Stimulated activated CD4-positive, alpha-beta T cell treated with anti-CD3 and anti-CD28 coated beads, Interleukin-4, amount 100 ng/mL, for 24 hours (primary cell): ENCODE measurements at regions not wholly inside any gene's neighbourhood (a gene's known extent, or its start where the extent isn't known, plus 50 kb on each side); places are given as distances from the start of the nearest gene placed in this dataset.
A peak's percentile ranks its signal among the peaks of the same experiment; 100 is the strongest.
"Not testable (repeated sequence)": the region's sequence is repeated elsewhere in the genome, so short reads cannot be mapped to it uniquely, and the experiment has no call there.

Experiments used
- DNase-seq: peaks from one replicate; pipeline ENCODE4 v3.0.0-alpha.2; 2020

GRCh38 chr20:53738039-53738944 lies 144.7 kb upstream of the ZNF217 start:
- DNase-seq, result no peak

- DNase-seq, result no peak
Observed at GRCh38 chr20:53737396-53738038, 143.9 kb upstream of the ZNF217 start.

GRCh38 chr20:53736757-53737395 lies 143.2 kb upstream of the ZNF217 start:
- peak; percentile 8 for DNase-seq

DNA sequence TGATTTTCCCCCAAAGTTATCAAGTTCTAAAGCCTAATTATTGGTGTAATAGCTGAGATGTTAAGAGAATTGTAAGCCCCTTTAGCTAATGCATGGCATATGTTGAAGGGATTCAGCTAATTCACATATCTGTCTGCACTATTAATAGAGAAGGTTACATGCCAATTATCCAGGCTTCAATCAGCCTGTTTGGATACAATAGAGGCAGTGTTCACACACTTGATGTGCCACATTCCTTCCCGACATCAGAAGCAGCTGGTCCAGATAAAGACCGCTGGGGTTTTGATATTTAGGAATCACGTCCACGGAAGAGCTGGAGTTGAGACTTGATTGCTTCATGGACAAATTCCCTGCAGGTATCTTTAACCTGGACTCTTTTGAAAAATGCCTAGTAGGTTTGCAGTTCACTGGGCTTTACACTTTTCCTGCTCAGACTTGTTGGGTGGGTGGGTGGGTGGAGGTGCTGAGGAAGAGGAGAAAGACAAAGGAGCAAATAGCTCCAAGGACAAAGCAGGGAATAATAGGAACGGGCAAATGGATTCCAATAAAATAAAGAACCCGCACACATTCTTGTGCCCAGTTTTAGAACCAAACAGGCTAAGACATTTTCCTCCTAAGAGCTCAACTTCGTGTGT lies 142.6 kb upstream of the ZNF217 start:
- no peak for DNase-seq

DNA sequence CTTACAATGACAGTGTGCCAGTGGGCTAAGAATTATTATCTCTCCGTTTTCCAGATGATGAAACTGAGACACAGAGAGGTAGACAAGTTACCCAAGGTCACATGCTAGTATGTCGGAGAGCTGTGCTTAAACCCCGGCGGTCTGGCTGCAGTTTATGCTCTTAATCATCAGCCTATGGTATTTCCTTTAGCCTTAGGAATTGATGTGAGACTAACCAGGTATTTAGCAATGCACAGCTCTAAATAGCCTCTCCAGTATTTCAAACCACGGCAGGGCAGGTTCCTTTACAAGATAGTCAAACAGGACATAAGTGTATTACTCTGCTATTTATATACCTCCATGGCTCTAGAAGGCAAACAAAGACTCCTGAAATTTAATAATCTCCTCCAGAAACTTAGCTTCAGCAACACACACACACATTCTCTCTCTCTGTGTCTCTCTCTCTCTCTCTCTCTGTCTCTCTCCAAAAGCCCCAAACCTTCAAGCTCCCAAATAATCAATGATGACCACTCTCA lies 142.0 kb upstream of the ZNF217 start:
- DNase-seq, result no peak

GRCh38 chr20:53734006-53734688 lies 140.5 kb upstream of the ZNF217 start:
- DNase-seq, result no peak

- no peak for DNase-seq
Observed at GRCh38 chr20:53731595-53731994, 138.0 kb upstream of the ZNF217 start.

DNA sequence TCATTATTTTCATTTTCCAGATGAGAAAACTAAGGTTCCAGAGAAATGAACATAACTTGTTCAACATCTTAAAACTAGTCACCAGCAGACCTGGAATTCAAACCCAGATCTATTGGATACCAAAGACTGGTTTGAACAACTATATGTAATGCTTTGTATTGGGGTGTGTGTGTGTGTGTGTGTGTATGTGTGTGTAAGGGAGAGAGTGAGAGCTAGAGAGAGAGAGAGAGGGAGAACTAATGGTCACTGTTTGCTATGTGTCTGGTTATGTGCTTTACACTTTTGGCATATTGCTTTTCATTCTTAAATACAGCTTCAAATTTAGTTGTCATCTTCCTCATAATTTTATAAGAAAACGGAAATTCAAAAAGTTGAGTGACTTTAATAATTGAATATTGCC lies 134.7 kb upstream of the ZNF217 start:
- DNase-seq, result no peak

GRCh38 chr20:53727239-53727638 lies 133.6 kb upstream of the ZNF217 start:
- not testable (repeated sequence) for DNase-seq

- DNase-seq, result no peak
Observed at GRCh38 chr20:53725575-53725970, 131.9 kb upstream of the ZNF217 start.

DNA sequence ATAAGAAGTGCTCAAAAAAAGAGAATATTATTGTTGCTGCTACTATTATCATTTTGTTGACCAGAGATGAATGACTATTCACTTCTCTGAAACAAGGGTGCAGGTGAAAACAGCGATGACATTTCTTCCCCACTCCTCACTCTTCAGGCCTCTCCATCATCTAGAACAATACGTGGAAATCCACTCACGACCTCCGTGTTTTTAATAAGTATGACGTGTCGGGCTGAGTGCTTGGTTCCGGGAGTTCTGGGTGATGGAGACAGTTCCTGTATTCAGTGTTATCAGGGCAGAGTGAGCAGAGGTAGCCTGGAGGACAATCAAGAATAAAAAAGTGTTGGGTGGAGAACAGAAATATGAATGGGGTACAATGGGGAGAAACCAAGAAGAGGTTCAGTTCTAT lies 130.0 kb upstream of the ZNF217 start:
- DNase-seq, result no peak

GRCh38 chr20:53723045-53723444 lies 129.4 kb upstream of the ZNF217 start:
- DNase-seq, result no peak

GRCh38 chr20:53722515-53723036 lies 128.9 kb upstream of the ZNF217 start:
- no peak for DNase-seq

GRCh38 chr20:53721445-53721963 lies 127.9 kb upstream of the ZNF217 start:
- not testable (repeated sequence) for DNase-seq

DNA sequence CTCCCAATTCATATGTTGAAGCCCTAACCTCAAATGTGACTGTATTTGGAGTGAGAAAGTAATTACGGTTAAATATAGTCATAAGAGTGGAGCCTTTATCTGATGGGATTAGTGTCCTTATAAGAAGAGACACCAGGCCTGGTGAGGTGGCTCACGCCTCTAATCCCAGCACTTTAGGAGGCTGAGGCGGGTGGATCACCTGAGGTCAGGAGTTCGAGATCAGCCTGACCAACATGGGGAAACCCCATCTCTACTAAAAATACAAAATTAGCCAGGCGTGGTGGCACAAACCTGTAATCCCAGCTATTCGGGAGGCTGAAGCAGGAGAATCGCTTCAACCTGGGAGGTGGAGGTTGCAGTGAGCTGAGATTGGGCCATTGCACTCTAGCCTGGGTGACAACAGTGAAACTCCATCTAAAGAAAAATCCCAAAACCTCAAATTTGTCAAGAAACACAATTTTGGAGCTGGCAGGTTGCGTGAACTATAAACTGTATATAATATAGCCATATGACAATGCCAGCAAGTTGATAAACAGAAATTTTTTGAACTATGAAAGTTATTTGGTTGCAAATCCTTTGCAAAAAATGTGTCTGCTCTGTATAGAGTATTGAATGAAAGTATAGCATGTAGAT lies 125.6 kb upstream of the ZNF217 start:
- DNase-seq, result not testable (repeated sequence)

DNA sequence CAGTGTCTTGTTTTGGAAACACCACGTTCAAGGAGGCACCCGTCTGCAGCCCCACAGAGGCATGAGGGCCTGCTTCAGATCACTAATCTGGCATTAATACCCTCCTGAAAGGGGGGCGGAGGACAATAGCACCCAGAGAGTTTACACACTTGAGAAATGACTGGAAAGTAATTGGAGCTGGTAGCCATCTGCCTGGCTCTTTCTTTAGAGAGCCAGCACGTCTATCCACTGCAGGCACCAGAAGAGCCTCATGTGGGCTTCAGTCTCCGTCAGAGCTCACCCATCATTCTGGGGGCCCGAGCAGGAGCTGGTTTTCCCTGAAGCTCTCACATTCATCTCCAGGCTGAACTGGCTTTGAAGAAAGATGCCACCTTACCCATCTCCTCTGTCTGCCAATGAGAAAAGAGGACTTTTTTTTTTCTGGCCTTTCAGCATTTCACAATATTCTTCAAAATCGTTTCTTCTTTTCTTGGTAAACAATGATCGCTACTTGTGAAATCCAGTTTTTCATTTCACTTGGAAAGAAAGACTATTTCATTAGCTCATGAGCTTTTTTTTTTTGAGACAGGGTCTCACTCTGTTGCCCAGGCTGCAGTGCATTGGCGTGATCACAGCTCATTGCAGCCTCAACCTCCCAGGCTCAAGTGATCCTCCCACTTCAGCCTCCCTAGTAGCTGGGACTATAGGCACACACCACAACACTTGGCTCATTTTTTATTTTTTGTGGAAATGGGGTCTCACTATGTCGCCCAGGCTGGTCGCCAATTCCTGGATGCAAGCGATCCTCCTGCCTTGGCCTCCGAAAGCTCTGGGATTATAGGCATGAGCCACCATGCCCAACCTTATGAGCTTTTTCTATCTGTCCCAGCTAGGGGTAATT lies 124.7 kb upstream of the ZNF217 start:
- DNase-seq, result no peak

DNA sequence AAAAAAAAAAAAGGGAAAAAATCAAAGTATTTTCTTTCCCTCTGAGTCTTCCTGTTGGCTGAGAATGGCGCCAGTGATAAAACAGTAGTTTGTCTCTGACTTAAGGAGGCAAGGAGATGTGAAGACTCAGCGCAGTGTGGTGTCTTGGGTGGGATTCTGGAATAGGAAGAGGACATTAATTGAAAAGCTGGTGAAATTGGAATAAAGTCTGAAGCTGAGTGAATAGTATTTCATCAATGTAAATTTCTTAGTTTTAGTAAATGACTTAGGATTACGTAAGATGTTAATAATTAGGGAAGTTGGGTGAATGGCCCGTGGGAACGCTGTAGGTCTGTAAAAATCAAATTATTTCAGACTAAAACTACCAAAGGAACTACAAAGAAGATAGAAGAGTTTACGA lies 122.8 kb upstream of the ZNF217 start:
- DNase-seq, result no peak

DNA sequence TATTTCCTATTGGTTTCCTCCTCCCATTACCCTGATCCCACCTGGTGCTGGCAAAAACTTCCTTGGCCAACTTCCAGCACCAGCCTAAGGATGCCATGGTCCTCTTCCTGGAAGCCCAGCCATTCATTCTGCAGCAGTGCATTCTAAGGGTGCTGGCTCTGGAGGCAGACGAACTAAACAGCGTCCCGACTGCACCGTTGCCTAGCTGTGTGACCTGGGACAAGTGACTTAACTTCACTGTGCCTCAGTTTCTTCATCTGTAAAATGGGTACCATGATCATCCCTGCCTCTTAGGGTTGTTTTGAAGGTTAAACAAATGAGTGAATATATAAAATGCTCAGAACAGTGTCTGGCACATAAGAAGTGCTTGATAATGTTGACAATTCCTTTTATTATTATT lies 120.9 kb upstream of the ZNF217 start:
- DNase-seq, result no peak

DNA sequence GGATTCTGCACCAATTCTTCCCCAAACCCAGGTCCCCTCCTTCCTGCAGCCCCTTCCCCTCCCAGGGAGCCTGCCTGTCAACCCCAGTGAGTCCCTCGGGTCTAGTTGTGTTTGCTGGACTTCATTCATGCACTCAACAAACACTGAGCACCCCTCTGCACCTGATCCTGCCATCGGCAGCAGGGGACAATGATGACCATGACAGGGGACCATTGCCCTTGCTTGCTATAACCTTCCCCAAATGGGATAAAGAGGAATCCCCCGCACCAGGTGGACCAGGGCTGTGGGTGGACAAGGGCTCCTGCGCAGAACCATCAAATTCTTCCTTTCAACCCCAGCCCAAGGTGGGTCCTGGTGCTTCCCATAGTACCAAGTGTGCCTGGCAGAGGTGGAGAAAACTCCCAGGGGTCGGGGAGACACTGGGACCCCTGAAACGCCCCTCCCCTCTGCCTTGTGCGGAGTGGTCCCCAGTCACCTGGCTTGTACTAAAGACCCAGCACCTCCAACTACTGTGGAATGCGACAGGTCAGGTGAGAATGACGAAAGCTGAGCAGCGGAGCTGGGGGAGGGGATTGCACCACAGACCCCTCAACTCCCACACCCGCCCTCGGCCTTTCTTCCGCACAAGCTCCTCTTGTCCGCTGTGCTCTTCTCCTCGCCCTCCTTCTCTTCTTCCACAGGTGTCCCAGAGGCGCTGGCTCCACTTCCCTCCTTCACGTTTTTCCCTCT lies 119.9 kb upstream of the ZNF217 start:
- DNase-seq, result no peak
